ENCODE measurements at regions not wholly inside any gene's neighbourhood (a gene's known extent, or its start where the extent isn't known, plus 50 kb on each side); places are given as distances from the start of the nearest gene placed in this dataset.
"Not testable (repeated sequence)": the region's sequence is repeated elsewhere in the genome, so short reads cannot be mapped to it uniquely, and the experiment has no call there.

DNA sequence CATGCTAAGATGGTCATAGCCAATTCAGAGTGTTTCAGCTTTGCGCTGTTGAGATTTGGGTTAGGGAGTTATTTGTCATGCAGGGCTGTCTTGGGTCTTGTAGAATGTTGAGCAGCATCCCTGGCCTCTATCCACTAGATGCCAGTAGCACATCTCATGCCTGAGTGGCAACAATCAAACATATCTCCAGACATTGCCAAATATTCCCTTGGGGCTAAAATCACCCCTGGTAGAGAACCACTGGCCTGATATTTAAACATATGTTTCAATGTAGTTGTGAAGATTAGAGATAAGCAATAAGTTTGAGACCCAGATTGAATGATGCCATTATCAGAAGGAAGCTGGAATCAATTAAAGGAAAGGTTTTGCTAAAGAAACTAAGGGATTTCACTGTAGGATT, 463.3 kb downstream of the DOK5 start:
- no peak for DNase-seq (ENCODE audit: low spot score)

- DNase-seq (ENCODE audit: low spot score) = no peak
These were observed 458.0 kb downstream of the DOK5 start for GRCh38 chr20:54933212-54933904.

GRCh38 chr20:54929191-54929590, 453.8 kb downstream of the DOK5 start:
- no peak for DNase-seq (ENCODE audit: low spot score)

- no peak for DNase-seq (ENCODE audit: low spot score)
These were observed 453.2 kb downstream of the DOK5 start for GRCh38 chr20:54928564-54928963.

DNA sequence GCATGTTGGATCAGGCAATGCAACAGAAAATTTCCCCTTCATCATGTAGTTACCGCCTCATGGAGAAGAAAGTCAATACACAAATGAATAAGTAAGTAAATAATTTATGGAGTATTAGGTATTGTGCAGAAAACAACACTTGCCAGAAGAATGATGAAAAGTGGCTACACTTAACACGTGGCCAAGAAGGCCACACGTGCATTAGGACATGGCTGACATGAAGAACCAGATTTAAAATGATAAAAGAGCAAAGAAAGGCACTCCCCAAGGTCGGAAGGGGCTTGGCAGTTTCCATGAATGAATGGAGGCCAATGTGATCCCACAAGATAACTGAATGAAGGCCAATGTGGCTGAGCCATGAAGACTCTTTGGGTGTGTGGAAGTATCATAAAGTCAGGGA, 447.2 kb downstream of the DOK5 start:
- no peak for DNase-seq (ENCODE audit: low spot score)

GRCh38 chr20:54922096-54922495, 446.7 kb downstream of the DOK5 start:
- no peak for DNase-seq (ENCODE audit: low spot score)

- DNase-seq (ENCODE audit: low spot score) = no peak
These were observed 445.1 kb downstream of the DOK5 start for GRCh38 chr20:54920491-54920890.

DNA sequence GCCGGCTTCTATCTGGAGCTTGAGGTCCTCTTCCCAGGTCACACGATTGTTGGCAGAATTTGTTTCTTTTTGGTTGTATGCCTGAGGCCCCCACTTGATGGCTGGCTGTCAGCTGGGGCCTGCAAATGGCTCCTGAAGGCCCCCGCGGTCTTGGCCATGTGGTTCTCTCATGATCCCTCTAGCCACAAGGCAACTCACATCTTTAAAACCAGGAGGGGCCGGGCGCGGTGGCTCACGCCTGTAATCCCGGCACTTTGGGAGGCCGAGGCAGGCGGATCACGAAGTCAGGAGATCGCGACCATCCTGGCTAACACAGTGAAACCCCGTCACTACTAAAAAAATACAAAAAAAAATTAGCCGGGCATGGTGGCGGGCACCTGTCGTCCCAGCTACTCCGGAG, 443.6 kb downstream of the DOK5 start:
- not testable (repeated sequence) for DNase-seq (ENCODE audit: low spot score)

GRCh38 chr20:54914995-54915394, 439.6 kb downstream of the DOK5 start:
- no peak for DNase-seq (ENCODE audit: low spot score)

DNA sequence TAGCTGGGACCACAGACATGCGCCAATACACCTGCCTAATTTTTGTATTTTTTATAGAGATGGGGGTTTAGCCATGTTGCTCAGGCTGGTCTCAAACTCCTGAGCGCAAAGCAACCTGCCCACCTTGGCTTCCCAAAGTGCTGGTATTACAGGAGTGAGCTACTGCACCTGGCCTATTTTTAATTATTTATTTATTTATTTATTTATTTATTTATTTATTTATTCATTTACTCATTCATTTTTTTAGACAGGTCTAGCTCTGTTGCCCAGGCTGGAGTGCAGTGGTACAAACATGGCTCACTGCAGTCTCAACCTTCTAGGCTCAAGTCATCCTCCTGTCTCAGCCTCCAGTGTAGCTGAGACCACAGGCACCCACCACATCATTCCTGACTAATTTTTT, 434.3 kb downstream of the DOK5 start:
- DNase-seq (ENCODE audit: low spot score) = no peak

DNA sequence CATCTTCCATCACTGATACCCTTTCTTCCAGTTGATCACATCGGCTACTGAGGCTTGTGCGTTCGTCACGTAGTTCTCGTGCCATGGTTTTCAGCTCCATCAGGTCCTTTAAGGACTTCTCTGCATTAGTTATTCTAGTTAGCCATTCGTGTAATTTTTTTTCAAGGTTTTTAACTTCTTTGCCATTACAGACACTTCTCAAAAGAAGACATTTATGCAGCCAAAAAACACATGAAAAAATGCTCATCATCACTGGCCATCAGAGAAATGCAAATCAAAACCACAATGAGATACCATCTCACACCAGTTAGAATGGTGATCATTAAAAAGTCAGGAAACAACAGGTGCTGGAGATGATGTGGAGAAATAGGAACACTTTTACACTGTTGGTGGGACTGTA, 430.7 kb downstream of the DOK5 start:
- not testable (repeated sequence) for DNase-seq (ENCODE audit: low spot score)

- no peak for DNase-seq (ENCODE audit: low spot score)
These were observed 422.4 kb downstream of the DOK5 start for GRCh38 chr20:54897787-54898186.

- no peak for DNase-seq (ENCODE audit: low spot score)
These were observed 416.5 kb downstream of the DOK5 start for GRCh38 chr20:54891907-54892306.

DNA sequence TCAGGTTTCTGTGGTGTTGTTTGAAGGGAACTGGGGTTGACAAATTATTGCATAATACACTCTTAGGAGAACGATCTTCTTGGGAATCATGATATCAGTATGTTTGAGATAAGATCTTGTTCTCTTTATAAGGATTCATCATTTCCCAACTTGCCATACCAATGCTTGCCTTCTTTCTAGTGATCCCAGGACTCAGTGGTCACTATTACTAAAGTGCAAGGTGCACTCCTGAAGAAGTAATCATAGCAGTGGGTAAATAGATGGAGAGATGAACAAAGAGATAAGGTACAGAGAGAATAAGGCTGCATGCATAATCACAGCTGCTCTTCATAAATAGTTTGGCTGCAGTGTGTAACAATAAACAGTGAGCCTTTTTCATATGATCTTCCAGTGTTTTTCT, 404.0 kb downstream of the DOK5 start:
- no peak for DNase-seq (ENCODE audit: low spot score)

DNA sequence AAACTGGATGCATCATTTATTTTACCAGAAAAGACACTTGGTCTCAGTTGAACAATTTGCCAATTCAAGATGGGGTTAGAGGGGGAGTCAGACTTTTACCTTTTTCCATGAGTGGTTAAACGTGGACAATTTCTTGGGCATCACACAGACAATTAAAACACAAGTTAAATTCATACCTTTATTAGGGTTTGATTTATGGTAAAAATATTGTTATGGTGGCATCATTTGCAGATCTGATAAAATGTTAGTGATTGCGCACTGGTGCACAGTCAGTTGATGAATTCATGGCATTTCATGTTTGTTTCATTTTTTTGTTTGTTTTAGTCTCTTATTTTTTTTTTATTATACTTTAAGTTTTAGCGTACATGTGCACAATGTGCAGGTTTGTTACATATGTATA, 399.9 kb downstream of the DOK5 start:
- no peak for DNase-seq (ENCODE audit: low spot score)

DNA sequence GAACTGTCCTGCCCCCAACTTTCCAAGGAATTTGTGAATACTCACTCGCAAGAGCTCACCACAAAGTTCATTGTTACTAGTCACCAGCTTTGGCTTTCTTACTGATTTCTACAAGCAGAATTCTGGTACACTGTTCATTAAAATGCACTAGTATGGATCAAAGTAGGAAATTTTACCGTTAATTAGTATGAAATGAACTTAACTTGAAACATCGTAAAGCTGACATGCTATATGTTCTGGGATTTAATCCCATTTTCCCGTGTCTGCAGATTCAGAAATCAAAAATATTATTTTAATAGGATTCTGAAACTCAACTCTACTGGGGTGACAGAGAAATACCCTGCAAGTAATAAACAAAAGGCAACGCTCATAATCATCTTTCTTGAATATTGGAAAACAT, 399.3 kb downstream of the DOK5 start:
- no peak for DNase-seq (ENCODE audit: low spot score)

DNA sequence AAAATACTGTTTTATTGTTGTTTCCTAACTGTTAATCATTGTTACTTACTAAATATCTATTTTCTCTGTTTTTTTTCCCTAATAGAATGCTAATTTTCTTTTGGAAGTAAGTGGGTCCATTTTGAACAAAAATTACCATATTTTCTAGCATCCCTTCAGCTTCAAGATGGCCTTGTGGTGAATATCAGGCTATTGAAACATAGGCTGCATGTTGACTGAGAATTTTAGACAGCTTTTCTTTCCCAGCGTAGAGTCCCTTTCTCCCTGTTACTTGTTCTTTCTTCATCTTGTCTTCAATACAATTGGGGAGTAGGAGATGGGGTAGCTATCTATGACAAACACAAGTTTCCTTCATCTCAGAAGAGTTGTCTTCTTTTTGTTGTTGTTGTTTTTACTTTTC, 397.0 kb downstream of the DOK5 start:
- DNase-seq (ENCODE audit: low spot score) = no peak

DNA sequence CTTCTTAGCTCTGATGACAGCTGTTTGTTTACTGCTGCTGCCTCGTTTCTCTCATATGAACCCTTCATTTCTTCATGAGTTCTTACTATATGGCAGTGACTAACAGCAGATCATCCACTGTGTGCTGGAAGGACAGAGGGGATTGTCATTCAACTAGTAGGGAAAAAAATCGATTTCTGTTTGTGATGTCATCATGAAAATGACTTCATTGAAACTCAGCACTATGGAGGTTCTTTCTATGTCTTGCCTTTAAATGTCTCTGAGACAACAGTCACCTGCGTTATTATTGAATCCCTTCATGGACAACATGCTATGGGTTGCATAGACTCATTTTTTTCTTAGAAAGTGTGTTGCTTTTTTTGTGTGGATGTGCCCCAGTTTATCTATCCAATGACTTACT, 394.4 kb downstream of the DOK5 start:
- no peak for DNase-seq (ENCODE audit: low spot score)

GRCh38 chr20:54865273-54865672, 389.9 kb downstream of the DOK5 start:
- DNase-seq (ENCODE audit: low spot score) = no peak

DNA sequence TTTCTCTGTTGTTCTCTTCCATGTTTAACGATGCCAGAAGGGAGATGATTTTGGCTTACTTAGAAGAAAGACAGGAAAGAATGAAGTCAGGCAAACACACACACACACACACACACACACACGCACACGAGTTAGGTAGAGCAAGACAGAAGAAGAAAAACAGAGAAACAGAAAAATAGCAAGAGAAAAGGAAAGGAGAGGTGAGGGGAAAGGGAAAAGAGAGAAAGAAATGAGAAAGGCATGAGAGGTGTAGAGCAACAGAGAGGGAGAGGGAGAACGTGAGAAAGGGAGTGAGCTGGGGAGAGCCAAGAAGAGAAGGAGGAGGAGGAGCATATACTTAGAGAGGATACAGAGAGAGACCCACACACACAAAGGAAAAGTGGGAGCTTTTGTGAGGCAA, 385.3 kb downstream of the DOK5 start:
- DNase-seq (ENCODE audit: low spot score) = no peak

- no peak for DNase-seq (ENCODE audit: low spot score)
These were observed 380.8 kb downstream of the DOK5 start for GRCh38 chr20:54856202-54856601.

- no peak for DNase-seq (ENCODE audit: low spot score)
These were observed 374.3 kb downstream of the DOK5 start for GRCh38 chr20:54849741-54850140.

- no peak for DNase-seq (ENCODE audit: low spot score)
These were observed 373.7 kb downstream of the DOK5 start for GRCh38 chr20:54848984-54849538.

DNA sequence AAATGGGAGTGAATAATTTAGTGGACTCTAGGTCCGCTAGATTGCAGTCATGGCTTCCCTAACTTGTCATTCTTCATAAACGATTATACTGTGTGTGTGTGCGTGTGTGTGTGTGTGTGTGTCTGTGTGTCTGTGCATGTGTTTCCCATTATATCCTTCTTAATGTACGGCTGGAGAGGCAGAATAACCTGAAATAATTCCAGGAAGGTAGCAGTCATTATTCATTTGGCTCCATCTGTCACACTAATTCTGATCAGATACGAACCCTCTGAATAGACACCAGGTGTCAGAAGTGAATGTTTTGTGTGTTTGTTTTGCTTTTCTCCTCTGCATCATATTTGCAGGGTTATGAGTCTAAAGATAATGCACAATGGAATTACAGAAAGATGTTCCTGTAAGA, 372.9 kb downstream of the DOK5 start:
- no peak for DNase-seq (ENCODE audit: low spot score)
